ENCODE measurements at regions not wholly inside any gene's neighbourhood (a gene's known extent, or its start where the extent isn't known, plus 50 kb on each side); places are given as distances from the start of the nearest gene placed in this dataset.

DNA sequence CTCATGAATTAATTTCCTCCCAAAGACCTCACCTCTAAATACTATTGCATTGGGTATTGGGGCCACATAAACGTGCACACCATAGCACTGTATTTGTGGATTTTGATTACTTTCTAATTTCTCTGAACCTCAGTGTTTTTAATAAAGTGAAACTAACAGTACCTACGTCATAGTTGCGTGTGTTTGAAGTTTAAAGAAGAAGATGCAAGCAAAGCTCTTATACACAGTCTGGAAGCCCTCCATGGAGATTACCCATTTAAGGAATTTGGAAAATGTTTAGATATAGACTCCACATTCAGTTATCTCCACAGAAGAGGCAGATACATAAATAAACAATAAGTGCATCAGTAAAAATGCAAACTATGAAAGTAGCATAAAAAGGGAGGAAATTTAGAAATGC is 581.1 kb upstream of the GBE1 start:
- no CpG with 5 or more reads among the region's 3 CpGs for WGBS (ENCODE audit: insufficient coverage)
- Mint-ChIP-seq H3K4me1 (no peaks in the 10 kb centered on the region), H3K27ac (no peak overlapping the region), H3K27me3 (ENCODE audit: low read depth in 3 of 3) (no peaks in the 10 kb centered on the region), H3K36me3 (no peaks in the 10 kb centered on the region), H3K4me3 (no peak overlapping the region), H3K9me3 (peaks cover 0 to 2% (median 0%) of the 10 kb centered on the region in 7 donors)
- no peaks in the 10 kb centered on the region for H3K27me3 ChIP-seq (ENCODE audit: control insufficient read depth in 2 of 2, insufficient read depth in 2 of 2, low read length in 2 of 2)
- intact Hi-C loops (cut with micrococcal nuclease) = no loop called here
- no peak overlapping the region for H2AFZ ChIP-seq (ENCODE audit: insufficient read depth, low read depth, low read length, poor library complexity, severe bottlenecking)
- no peaks in the 10 kb centered on the region for H3K4me1 ChIP-seq (ENCODE audit: control insufficient read depth in 1 of 2, insufficient read depth in 2 of 2, low read length in 2 of 2)
- no peak for DNase-seq
- no peaks in the 10 kb centered on the region for H4K20me1 ChIP-seq (ENCODE audit: insufficient read depth, low read length)
- no peaks in the 10 kb centered on the region for H3K79me2 ChIP-seq (ENCODE audit: insufficient read depth, low read length)
- H3K27ac ChIP-seq (ENCODE audit: low read depth in 1 of 2, low read length in 2 of 2) = no peak overlapping the region
- H3K9me3 ChIP-seq (replicated peaks in 1 of 2; ENCODE audit: control insufficient read depth in 1 of 2, insufficient read depth in 1 of 2, low read length in 2 of 2) = no peaks in the 10 kb centered on the region
- no peak overlapping the region for H3K9ac ChIP-seq (ENCODE audit: insufficient read depth, low read length, poor library complexity, severe bottlenecking)
- no peak overlapping the region for H3K4me2 ChIP-seq (replicated peaks; ENCODE audit: extremely low read depth, low read length, poor library complexity, severe bottlenecking)
- no peak overlapping the region for H3K4me3 ChIP-seq (replicated peaks in 1 of 3; ENCODE audit: low read depth in 2 of 3, low read length in 3 of 3)
- TF ChIP-seq, protein P1, sequence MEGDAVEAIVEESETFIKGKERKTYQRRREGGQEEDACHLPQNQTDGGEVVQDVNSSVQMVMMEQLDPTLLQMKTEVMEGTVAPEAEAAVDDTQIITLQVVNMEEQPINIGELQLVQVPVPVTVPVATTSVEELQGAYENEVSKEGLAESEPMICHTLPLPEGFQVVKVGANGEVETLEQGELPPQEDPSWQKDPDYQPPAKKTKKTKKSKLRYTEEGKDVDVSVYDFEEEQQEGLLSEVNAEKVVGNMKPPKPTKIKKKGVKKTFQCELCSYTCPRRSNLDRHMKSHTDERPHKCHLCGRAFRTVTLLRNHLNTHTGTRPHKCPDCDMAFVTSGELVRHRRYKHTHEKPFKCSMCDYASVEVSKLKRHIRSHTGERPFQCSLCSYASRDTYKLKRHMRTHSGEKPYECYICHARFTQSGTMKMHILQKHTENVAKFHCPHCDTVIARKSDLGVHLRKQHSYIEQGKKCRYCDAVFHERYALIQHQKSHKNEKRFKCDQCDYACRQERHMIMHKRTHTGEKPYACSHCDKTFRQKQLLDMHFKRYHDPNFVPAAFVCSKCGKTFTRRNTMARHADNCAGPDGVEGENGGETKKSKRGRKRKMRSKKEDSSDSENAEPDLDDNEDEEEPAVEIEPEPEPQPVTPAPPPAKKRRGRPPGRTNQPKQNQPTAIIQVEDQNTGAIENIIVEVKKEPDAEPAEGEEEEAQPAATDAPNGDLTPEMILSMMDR (IDR thresholded peaks at IDR 0.05) = no peak
- H3K36me3 ChIP-seq (replicated peaks in 1 of 2; ENCODE audit: control insufficient read depth in 1 of 2, insufficient read depth in 2 of 2, low read length in 2 of 2) = no peaks in the 10 kb centered on the region

DNA sequence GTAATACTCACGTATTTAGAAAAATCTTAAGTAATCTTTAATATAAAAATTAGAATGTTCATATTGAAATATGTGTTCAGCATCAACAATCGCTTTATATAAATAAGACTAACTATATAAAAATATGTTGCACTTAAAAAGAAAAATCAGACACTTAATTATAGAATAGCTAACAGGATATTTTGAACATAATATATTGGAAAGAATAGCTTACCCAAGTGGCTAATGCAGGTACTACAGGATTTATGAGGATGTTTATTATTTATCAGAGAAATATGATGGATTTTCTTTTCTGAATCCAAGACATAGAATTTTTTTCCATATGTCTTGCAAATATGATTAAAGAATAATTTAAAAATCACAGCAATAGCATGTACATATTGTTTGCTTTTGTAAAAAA is 567.9 kb upstream of the GBE1 start:
- TF ChIP-seq, protein P1 (IDR thresholded peaks at IDR 0.05) = peak; percentile 41
- Histone ChIP-seq H3K4me1 (ENCODE audit: control insufficient read depth in 1 of 2, insufficient read depth in 2 of 2, low read length in 2 of 2) (no peaks in the 10 kb centered on the region), H3K36me3 (replicated peaks in 1 of 2; ENCODE audit: control insufficient read depth in 1 of 2, insufficient read depth in 2 of 2, low read length in 2 of 2) (no peaks in the 10 kb centered on the region), H3K4me3 (replicated peaks in 1 of 3; ENCODE audit: low read depth in 2 of 3, low read length in 3 of 3) (no peak overlapping the region), H3K4me2 (replicated peaks; ENCODE audit: extremely low read depth, low read length, poor library complexity, severe bottlenecking) (no peak overlapping the region), H2AFZ (ENCODE audit: insufficient read depth, low read depth, low read length, poor library complexity, severe bottlenecking) (no peak overlapping the region), H3K9me3 (replicated peaks in 1 of 2; ENCODE audit: control insufficient read depth in 1 of 2, insufficient read depth in 1 of 2, low read length in 2 of 2) (no peaks in the 10 kb centered on the region), H3K27ac (ENCODE audit: low read depth in 1 of 2, low read length in 2 of 2) (no peak overlapping the region), H3K9ac (ENCODE audit: insufficient read depth, low read length, poor library complexity, severe bottlenecking) (no peak overlapping the region), H4K20me1 (ENCODE audit: insufficient read depth, low read length) (no peaks in the 10 kb centered on the region), H3K79me2 (ENCODE audit: insufficient read depth, low read length) (no peaks in the 10 kb centered on the region), H3K27me3 (ENCODE audit: control insufficient read depth in 2 of 2, insufficient read depth in 2 of 2, low read length in 2 of 2) (no peaks in the 10 kb centered on the region)
- no peak for DNase-seq
- Mint-ChIP-seq H3K4me1 (no peaks in the 10 kb centered on the region), H3K4me3 (no peak overlapping the region), H3K36me3 (no peaks in the 10 kb centered on the region), H3K27ac (no peak overlapping the region), H3K9me3 (peaks cover 0 to 1% (median 0%) of the 10 kb centered on the region in 7 donors), H3K27me3 (ENCODE audit: low read depth in 3 of 3) (peaks cover 0 to 1% (median 0%) of the 10 kb centered on the region in 3 donors)
- no CpG with 5 or more reads among the region's 2 CpGs for WGBS (ENCODE audit: insufficient coverage)
- intact Hi-C loops (cut with micrococcal nuclease) = no loop called here

All from CD14-positive monocyte (primary cell).